ENCODE measurements at regions not wholly inside any gene's neighbourhood (a gene's known extent, or its start where the extent isn't known, plus 50 kb on each side); places are given as distances from the start of the nearest gene placed in this dataset.

GRCh38 chr13:73861136-73861535, 273.1 kb downstream of the KLF12 start:
- no peak overlapping the region for H3K4me2 ChIP-seq (replicated peaks; ENCODE audit: extremely low read depth, low read length, poor library complexity, severe bottlenecking)
- 100% methylated on average over 1 of the region's 2 CpGs for WGBS (ENCODE audit: insufficient coverage)
- no peak overlapping the region for H3K4me3 ChIP-seq (replicated peaks in 1 of 3; ENCODE audit: low read depth in 2 of 3, low read length in 3 of 3)

GRCh38 chr13:73860501-73860900, 273.7 kb downstream of the KLF12 start:
- Mint-ChIP-seq H3K27me3 (ENCODE audit: low read depth in 3 of 3) (peaks cover 0 to 2% (median 0%) of the 10 kb centered on the region in 3 donors), H3K9me3 (peaks cover 0 to 2% (median 0%) of the 10 kb centered on the region in 7 donors), H3K4me3 (no peak overlapping the region), H3K4me1 (no peaks in the 10 kb centered on the region), H3K27ac (no peak overlapping the region), H3K36me3 (no peaks in the 10 kb centered on the region)
- Histone ChIP-seq H3K27me3 (ENCODE audit: control insufficient read depth in 2 of 2, insufficient read depth in 2 of 2, low read length in 2 of 2) (no peaks in the 10 kb centered on the region), H3K4me2 (replicated peaks; ENCODE audit: extremely low read depth, low read length, poor library complexity, severe bottlenecking) (no peak overlapping the region), H2AFZ (ENCODE audit: insufficient read depth, low read depth, low read length, poor library complexity, severe bottlenecking) (no peak overlapping the region), H3K36me3 (replicated peaks in 1 of 2; ENCODE audit: control insufficient read depth in 1 of 2, insufficient read depth in 2 of 2, low read length in 2 of 2) (no peaks in the 10 kb centered on the region), H3K4me1 (ENCODE audit: control insufficient read depth in 1 of 2, insufficient read depth in 2 of 2, low read length in 2 of 2) (no peaks in the 10 kb centered on the region), H3K79me2 (ENCODE audit: insufficient read depth, low read length) (no peaks in the 10 kb centered on the region), H3K27ac (ENCODE audit: low read depth in 1 of 2, low read length in 2 of 2) (no peak overlapping the region), H3K9ac (ENCODE audit: insufficient read depth, low read length, poor library complexity, severe bottlenecking) (no peak overlapping the region), H3K9me3 (replicated peaks in 1 of 2; ENCODE audit: control insufficient read depth in 1 of 2, insufficient read depth in 1 of 2, low read length in 2 of 2) (no peaks in the 10 kb centered on the region), H3K4me3 (replicated peaks in 1 of 3; ENCODE audit: low read depth in 2 of 3, low read length in 3 of 3) (no peak overlapping the region), H4K20me1 (ENCODE audit: insufficient read depth, low read length) (no peaks in the 10 kb centered on the region)
- intact Hi-C loops (cut with micrococcal nuclease), result no loop called here
- 100% methylated on average over 1 of the region's 6 CpGs for WGBS (ENCODE audit: insufficient coverage)
- no peak for DNase-seq
- TF ChIP-seq CTCF (IDR thresholded peaks at IDR 0.05), result no peak

More at GRCh38 chr13:73861136-73861535, 273.1 kb downstream of the KLF12 start:
- no peak overlapping the region for H2AFZ ChIP-seq (ENCODE audit: insufficient read depth, low read depth, low read length, poor library complexity, severe bottlenecking)
- H3K9me3 Mint-ChIP-seq, result peaks cover 0 to 3% (median 0%) of the 10 kb centered on the region in 7 donors
- no peaks in the 10 kb centered on the region for H3K4me1 ChIP-seq (ENCODE audit: control insufficient read depth in 1 of 2, insufficient read depth in 2 of 2, low read length in 2 of 2)
- TF ChIP-seq CTCF (IDR thresholded peaks at IDR 0.05), result no peak
- no peak overlapping the region for H3K4me3 Mint-ChIP-seq
- no peaks in the 10 kb centered on the region for H3K4me1 Mint-ChIP-seq
- no peaks in the 10 kb centered on the region for H4K20me1 ChIP-seq (ENCODE audit: insufficient read depth, low read length)
- H3K27me3 Mint-ChIP-seq (ENCODE audit: low read depth in 3 of 3), result peaks cover 0 to 4% (median 0%) of the 10 kb centered on the region in 3 donors
- no peak for DNase-seq
- no peaks in the 10 kb centered on the region for H3K9me3 ChIP-seq (replicated peaks in 1 of 2; ENCODE audit: control insufficient read depth in 1 of 2, insufficient read depth in 1 of 2, low read length in 2 of 2)
- intact Hi-C loops (cut with micrococcal nuclease), result no loop called here
- H3K27ac Mint-ChIP-seq, result no peak overlapping the region
- H3K36me3 ChIP-seq (replicated peaks in 1 of 2; ENCODE audit: control insufficient read depth in 1 of 2, insufficient read depth in 2 of 2, low read length in 2 of 2), result no peaks in the 10 kb centered on the region
- no peaks in the 10 kb centered on the region for H3K36me3 Mint-ChIP-seq
- H3K79me2 ChIP-seq (ENCODE audit: insufficient read depth, low read length), result no peaks in the 10 kb centered on the region
- no peak overlapping the region for H3K27ac ChIP-seq (ENCODE audit: low read depth in 1 of 2, low read length in 2 of 2)
- H3K9ac ChIP-seq (ENCODE audit: insufficient read depth, low read length, poor library complexity, severe bottlenecking), result no peak overlapping the region
- no peaks in the 10 kb centered on the region for H3K27me3 ChIP-seq (ENCODE audit: control insufficient read depth in 2 of 2, insufficient read depth in 2 of 2, low read length in 2 of 2)

Measured in CD14-positive monocyte (primary cell).